Transverse colon (tissue), 3 donors: ENCODE measurements at regions not wholly inside any gene's neighbourhood (a gene's known extent, or its start where the extent isn't known, plus 50 kb on each side); places are given as distances from the start of the nearest gene placed in this dataset.

ENCODE experiments used
- EP300 ChIP-seq: sonication (generic); formaldehyde crosslinking; IDR thresholded peaks from one replicate; pipeline ENCODE4 v1.6.1; 2017; ENCODE audit warnings: antibody characterized with exemption, low read depth
- TF ChIP-seq, protein P1 (sequence below), 5 experiments: fragments of 200-600 bp in 3 of 5; fragments of 450-650 bp in 2 of 5; sonication (generic) in 3 of 5; IDR thresholded peaks; 1 replicate in 2 of 5; 2 replicates in 3 of 5; pipeline ENCODE4 v1.5.1; 2016 to 2017; ENCODE audit warnings: antibody characterized with exemption in 5 of 5, inconsistent platforms in 3 of 5, mild to moderate bottlenecking in 2 of 5, moderate library complexity in 1 of 5

DNA sequence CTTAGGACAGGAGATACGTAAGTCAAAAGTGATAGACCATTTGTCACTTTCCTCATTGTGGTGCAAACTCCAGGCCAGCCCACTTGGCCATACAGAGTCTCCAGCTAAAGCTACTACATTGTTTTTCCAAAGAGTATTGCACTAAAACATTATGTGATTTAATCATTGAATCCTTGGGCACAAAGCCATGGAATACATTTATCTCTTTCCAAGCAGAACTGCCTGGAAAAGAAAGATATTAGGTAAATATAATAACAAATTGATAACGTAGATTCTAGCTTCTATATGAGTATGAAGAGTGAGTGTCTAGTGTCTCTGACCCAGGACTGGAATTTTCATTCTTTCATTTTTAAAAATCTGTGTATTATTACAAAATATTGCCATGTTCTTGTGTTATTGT lies 863.7 kb upstream of the SEMA6D start:
- TF ChIP-seq, protein P1, sequence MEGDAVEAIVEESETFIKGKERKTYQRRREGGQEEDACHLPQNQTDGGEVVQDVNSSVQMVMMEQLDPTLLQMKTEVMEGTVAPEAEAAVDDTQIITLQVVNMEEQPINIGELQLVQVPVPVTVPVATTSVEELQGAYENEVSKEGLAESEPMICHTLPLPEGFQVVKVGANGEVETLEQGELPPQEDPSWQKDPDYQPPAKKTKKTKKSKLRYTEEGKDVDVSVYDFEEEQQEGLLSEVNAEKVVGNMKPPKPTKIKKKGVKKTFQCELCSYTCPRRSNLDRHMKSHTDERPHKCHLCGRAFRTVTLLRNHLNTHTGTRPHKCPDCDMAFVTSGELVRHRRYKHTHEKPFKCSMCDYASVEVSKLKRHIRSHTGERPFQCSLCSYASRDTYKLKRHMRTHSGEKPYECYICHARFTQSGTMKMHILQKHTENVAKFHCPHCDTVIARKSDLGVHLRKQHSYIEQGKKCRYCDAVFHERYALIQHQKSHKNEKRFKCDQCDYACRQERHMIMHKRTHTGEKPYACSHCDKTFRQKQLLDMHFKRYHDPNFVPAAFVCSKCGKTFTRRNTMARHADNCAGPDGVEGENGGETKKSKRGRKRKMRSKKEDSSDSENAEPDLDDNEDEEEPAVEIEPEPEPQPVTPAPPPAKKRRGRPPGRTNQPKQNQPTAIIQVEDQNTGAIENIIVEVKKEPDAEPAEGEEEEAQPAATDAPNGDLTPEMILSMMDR (IDR thresholded peaks at IDR 0.05), result no peak
- TF ChIP-seq EP300, result no peak
